ENCODE measurements at regions not wholly inside any gene's neighbourhood (a gene's known extent, or its start where the extent isn't known, plus 50 kb on each side); places are given as distances from the start of the nearest gene placed in this dataset.
"Not testable (repeated sequence)": the region's sequence is repeated elsewhere in the genome, so short reads cannot be mapped to it uniquely, and the experiment has no call there.

- CTCF ChIA-PET; H3K79me2 ChIP-seq (ENCODE audit: control insufficient read depth, insufficient read depth, low read length); H3K4me1 ChIP-seq (ENCODE audit: control insufficient read depth, insufficient read depth, low read length); RAD21 ChIA-PET (ENCODE audit: unreplicated experiment); SMC1A ChIA-PET (ENCODE audit: uncharacterized antibody, unreplicated experiment); H3K9me3 ChIP-seq (replicated peaks; ENCODE audit: control insufficient read depth, insufficient read depth, low read length); H3K4me2 ChIP-seq (ENCODE audit: control insufficient read depth, insufficient read depth); H3K4me3 ChIP-seq; H3K36me3 ChIP-seq (ENCODE audit: control insufficient read depth in 2 of 2, insufficient read depth in 2 of 2, low read length in 1 of 2); H3K27me3 ChIP-seq (replicated peaks in 1 of 2; ENCODE audit: control insufficient read depth in 2 of 2, insufficient read depth in 2 of 2, low read length in 1 of 2); FAIRE-seq; H4K20me1 ChIP-seq (ENCODE audit: control insufficient read depth, insufficient read depth); H3K27ac ChIP-seq (ENCODE audit: control insufficient read depth, insufficient read depth); H2AFZ ChIP-seq (ENCODE audit: control insufficient read depth, low read depth, low read length); H3K9ac ChIP-seq (ENCODE audit: control insufficient read depth, insufficient read depth, low read length); POLR2A ChIA-PET; in situ Hi-C loops (cut with MboI); ATAC-seq; intact Hi-C loops (cut with micrococcal nuclease; ENCODE audit: unreplicated experiment); BruUV-seq (replicated peaks); DNase-seq (ENCODE audit: low read depth, low spot score): not testable (repeated sequence)
- 40% methylated on average over 6 of the region's 6 CpGs for WGBS (ENCODE audit: insufficient coverage, insufficient replicate concordance, low lambda C conversion rate, missing lambda C conversion rate)
- TF ChIP-seq CTCF (IDR thresholded peaks at IDR 0.05 in 2 of 3, conservative IDR thresholded peaks at IDR 0.05 in 1 of 3; ENCODE audit: control insufficient read depth in 2 of 3, extremely low read depth in 1 of 3, insufficient read depth in 1 of 3, low read depth in 3 of 3, low read length in 3 of 3), result peak in 2 of 3 experiments; percentile 13 to 19; a peak in 1 of 6 replicates
Observed at GRCh38 chr17:20794532-20794931, 215.0 kb downstream of the CDRT15L2 start.

- TF ChIP-seq MYB (IDR thresholded peaks at IDR 0.05; ENCODE audit: borderline replicate concordance, low read depth, low read length) (no peak), CBFB (IDR thresholded peaks at IDR 0.05; ENCODE audit: low read depth) (no peak), POLR2A (IDR thresholded peaks at IDR 0.05; ENCODE audit: low read depth, low read length) (no peak), JUNB (IDR thresholded peaks at IDR 0.05) (no peak)
- TF ChIP-seq, protein P1, sequence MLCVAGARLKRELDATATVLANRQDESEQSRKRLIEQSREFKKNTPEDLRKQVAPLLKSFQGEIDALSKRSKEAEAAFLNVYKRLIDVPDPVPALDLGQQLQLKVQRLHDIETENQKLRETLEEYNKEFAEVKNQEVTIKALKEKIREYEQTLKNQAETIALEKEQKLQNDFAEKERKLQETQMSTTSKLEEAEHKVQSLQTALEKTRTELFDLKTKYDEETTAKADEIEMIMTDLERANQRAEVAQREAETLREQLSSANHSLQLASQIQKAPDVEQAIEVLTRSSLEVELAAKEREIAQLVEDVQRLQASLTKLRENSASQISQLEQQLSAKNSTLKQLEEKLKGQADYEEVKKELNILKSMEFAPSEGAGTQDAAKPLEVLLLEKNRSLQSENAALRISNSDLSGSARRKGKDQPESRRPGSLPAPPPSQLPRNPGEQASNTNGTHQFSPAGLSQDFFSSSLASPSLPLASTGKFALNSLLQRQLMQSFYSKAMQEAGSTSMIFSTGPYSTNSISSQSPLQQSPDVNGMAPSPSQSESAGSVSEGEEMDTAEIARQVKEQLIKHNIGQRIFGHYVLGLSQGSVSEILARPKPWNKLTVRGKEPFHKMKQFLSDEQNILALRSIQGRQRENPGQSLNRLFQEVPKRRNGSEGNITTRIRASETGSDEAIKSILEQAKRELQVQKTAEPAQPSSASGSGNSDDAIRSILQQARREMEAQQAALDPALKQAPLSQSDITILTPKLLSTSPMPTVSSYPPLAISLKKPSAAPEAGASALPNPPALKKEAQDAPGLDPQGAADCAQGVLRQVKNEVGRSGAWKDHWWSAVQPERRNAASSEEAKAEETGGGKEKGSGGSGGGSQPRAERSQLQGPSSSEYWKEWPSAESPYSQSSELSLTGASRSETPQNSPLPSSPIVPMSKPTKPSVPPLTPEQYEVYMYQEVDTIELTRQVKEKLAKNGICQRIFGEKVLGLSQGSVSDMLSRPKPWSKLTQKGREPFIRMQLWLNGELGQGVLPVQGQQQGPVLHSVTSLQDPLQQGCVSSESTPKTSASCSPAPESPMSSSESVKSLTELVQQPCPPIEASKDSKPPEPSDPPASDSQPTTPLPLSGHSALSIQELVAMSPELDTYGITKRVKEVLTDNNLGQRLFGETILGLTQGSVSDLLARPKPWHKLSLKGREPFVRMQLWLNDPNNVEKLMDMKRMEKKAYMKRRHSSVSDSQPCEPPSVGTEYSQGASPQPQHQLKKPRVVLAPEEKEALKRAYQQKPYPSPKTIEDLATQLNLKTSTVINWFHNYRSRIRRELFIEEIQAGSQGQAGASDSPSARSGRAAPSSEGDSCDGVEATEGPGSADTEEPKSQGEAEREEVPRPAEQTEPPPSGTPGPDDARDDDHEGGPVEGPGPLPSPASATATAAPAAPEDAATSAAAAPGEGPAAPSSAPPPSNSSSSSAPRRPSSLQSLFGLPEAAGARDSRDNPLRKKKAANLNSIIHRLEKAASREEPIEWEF (IDR thresholded peaks at IDR 0.05; ENCODE audit: insufficient replicate concordance, low read depth, low read length), result no peak
- Histone ChIP-seq H3K4me3 (no peak overlapping the region), H3K9me3 (replicated peaks; ENCODE audit: control insufficient read depth, insufficient read depth, low read length) (no peaks in the 10 kb centered on the region), H3K9ac (ENCODE audit: control insufficient read depth, insufficient read depth, low read length) (no peak overlapping the region), H3K36me3 (ENCODE audit: control insufficient read depth in 2 of 2, insufficient read depth in 2 of 2, low read length in 1 of 2) (no peaks in the 10 kb centered on the region), H4K20me1 (ENCODE audit: control insufficient read depth, insufficient read depth) (no peaks in the 10 kb centered on the region), H3K27me3 (replicated peaks in 1 of 2; ENCODE audit: control insufficient read depth in 2 of 2, insufficient read depth in 2 of 2, low read length in 1 of 2) (no peaks in the 10 kb centered on the region), H3K4me2 (ENCODE audit: control insufficient read depth, insufficient read depth) (no peak overlapping the region), H3K27ac (ENCODE audit: control insufficient read depth, insufficient read depth) (no peak overlapping the region), H3K4me1 (ENCODE audit: control insufficient read depth, insufficient read depth, low read length) (no peaks in the 10 kb centered on the region), H2AFZ (ENCODE audit: control insufficient read depth, low read depth, low read length) (no peak overlapping the region), H3K79me2 (ENCODE audit: control insufficient read depth, insufficient read depth, low read length) (no peaks in the 10 kb centered on the region)
- no peak for FAIRE-seq
- no peak for DNase-seq (ENCODE audit: low read depth, low spot score)
- no peak for ATAC-seq
- intact Hi-C loops (cut with micrococcal nuclease; ENCODE audit: unreplicated experiment), result no loop called here
- SMC1A ChIA-PET (ENCODE audit: uncharacterized antibody, unreplicated experiment), result interaction anchor here (0.5 kb wide), 1 partner anchor 448 kb away, joined by 3 read pairs; no protein-coding TSS in a partner anchor
- in situ Hi-C loops (cut with MboI), result no loop called here
- RAD21 ChIA-PET (ENCODE audit: unreplicated experiment), result no interaction called here
- WGBS (ENCODE audit: insufficient coverage, insufficient replicate concordance, low lambda C conversion rate, missing lambda C conversion rate), result 17% methylated on average over 3 of the region's 3 CpGs
- BruUV-seq (replicated peaks), result no TSS peak
- CTCF ChIA-PET, result no interaction called here
- POLR2A ChIA-PET, result no interaction called here
Observed at GRCh38 chr17:20797292-20797691, 217.8 kb downstream of the CDRT15L2 start.

Measured in GM12878 (cell line).